CD4-positive, alpha-beta T cell treated with Interleukin-4 for 1 hour (primary cell): ENCODE measurements at regions not wholly inside any gene's neighbourhood (a gene's known extent, or its start where the extent isn't known, plus 50 kb on each side); places are given as distances from the start of the nearest gene placed in this dataset.
A peak's percentile ranks its signal among the peaks of the same experiment; 100 is the strongest.

Experiments used
- DNase-seq, 2 donors: peaks; one replicate each; pipeline ENCODE4 v3.0.0-alpha.2; 2020 to 2022

GRCh38 chr3:182668541-182668940 lies 124.8 kb upstream of the ATP11B start:
- no peak for DNase-seq

GRCh38 chr3:182668974-182669373 lies 124.3 kb upstream of the ATP11B start:
- no peak for DNase-seq

GRCh38 chr3:182671541-182671940 lies 121.8 kb upstream of the ATP11B start:
- no peak for DNase-seq

GRCh38 chr3:182671942-182672341 lies 121.4 kb upstream of the ATP11B start:
- no peak for DNase-seq

GRCh38 chr3:182673336-182673735 lies 120.0 kb upstream of the ATP11B start:
- no peak for DNase-seq

GRCh38 chr3:182682263-182683241 lies 110.8 kb upstream of the ATP11B start:
- peak; percentile 43 to 53 for DNase-seq

GRCh38 chr3:182683453-182683852 lies 109.9 kb upstream of the ATP11B start:
- DNase-seq: peak; percentile 55 to 65

- DNase-seq: no peak
These were observed 109.4 kb upstream of the ATP11B start for GRCh38 chr3:182683858-182684257.

- DNase-seq: no peak
These were observed 107.0 kb upstream of the ATP11B start for GRCh38 chr3:182686033-182686886.

GRCh38 chr3:182690172-182690571 lies 103.1 kb upstream of the ATP11B start:
- DNase-seq: no peak

- DNase-seq: no peak
These were observed 101.3 kb upstream of the ATP11B start for GRCh38 chr3:182692021-182692420.

GRCh38 chr3:182692695-182693094 lies 100.6 kb upstream of the ATP11B start:
- no peak for DNase-seq

- DNase-seq: no peak
These were observed 99.6 kb upstream of the ATP11B start for GRCh38 chr3:182693723-182694122.

GRCh38 chr3:182696916-182697315 lies 96.4 kb upstream of the ATP11B start:
- DNase-seq: no peak

GRCh38 chr3:182697345-182697919 lies 95.9 kb upstream of the ATP11B start:
- no peak for DNase-seq

- no peak for DNase-seq
These were observed 95.2 kb upstream of the ATP11B start for GRCh38 chr3:182698078-182698477.

- no peak for DNase-seq
These were observed 93.6 kb upstream of the ATP11B start for GRCh38 chr3:182699550-182700170.

GRCh38 chr3:182702216-182702615 lies 91.1 kb upstream of the ATP11B start:
- DNase-seq: no peak

GRCh38 chr3:182703233-182703632 lies 90.1 kb upstream of the ATP11B start:
- no peak for DNase-seq

GRCh38 chr3:182704926-182705325 lies 88.4 kb upstream of the ATP11B start:
- no peak for DNase-seq

- no peak for DNase-seq
These were observed 84.5 kb upstream of the ATP11B start for GRCh38 chr3:182708810-182709209.

- DNase-seq: no peak
These were observed 84.0 kb upstream of the ATP11B start for GRCh38 chr3:182709306-182709705.
